GM12873 (cell line): ENCODE measurements at regions not wholly inside any gene's neighbourhood (a gene's known extent, or its start where the extent isn't known, plus 50 kb on each side); places are given as distances from the start of the nearest gene placed in this dataset.

Experiments
- TF ChIP-seq, protein P1 (sequence below): IDR thresholded peaks from 2 replicates; pipeline ENCODE4 v1.5.1; 2012; ENCODE audit warnings: low read depth, mild to moderate bottlenecking, moderate library complexity, low read length, control low read depth; ENCODE audit not compliant: insufficient read depth; ENCODE audit errors: missing control alignments

DNA sequence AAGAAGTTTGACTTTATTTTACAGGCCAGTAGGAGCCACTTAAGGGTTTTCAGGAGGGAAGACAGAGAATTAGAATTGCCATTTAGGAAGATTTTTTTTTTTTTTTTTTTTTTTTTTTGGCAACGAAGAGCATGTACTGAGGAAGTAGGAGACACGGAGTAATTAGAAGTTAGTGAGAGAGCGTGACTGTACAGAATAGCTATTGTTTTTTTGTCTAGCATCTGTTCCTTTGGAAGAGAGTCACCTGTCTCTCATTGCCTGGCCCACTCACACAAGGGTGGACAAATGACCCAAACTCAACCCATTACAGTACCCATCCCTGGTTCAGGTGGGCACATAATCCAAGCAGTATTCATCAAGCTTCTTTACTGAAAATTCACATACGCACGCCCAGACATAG lies 166.7 kb downstream of the LACC1 start:
- TF ChIP-seq, protein P1, sequence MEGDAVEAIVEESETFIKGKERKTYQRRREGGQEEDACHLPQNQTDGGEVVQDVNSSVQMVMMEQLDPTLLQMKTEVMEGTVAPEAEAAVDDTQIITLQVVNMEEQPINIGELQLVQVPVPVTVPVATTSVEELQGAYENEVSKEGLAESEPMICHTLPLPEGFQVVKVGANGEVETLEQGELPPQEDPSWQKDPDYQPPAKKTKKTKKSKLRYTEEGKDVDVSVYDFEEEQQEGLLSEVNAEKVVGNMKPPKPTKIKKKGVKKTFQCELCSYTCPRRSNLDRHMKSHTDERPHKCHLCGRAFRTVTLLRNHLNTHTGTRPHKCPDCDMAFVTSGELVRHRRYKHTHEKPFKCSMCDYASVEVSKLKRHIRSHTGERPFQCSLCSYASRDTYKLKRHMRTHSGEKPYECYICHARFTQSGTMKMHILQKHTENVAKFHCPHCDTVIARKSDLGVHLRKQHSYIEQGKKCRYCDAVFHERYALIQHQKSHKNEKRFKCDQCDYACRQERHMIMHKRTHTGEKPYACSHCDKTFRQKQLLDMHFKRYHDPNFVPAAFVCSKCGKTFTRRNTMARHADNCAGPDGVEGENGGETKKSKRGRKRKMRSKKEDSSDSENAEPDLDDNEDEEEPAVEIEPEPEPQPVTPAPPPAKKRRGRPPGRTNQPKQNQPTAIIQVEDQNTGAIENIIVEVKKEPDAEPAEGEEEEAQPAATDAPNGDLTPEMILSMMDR = no peak

DNA sequence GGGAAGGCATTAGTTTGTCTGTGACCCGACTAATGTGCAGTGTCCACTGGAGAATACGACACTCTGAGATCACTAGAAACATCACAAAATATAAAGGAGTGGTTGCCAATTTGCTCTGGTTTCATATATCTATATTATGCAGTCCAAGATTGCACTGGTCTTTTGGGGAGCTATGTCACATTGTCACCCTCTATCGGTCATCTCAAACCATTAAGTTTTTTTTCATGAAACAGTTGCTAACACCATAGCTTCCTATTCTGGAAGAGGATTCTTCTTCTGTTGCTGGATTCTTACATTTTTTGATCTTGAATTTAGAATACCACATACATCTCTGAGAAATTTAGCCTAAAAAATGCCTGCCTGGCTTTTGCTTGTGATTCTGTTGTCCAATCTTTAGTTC lies 168.6 kb downstream of the LACC1 start:
- TF ChIP-seq, protein P1 = no peak

GRCh38 chr13:44049081-44049945 lies 169.6 kb downstream of the LACC1 start:
- TF ChIP-seq, protein P1 = no peak

- TF ChIP-seq, protein P1 = peak; percentile 44
Measured at GRCh38 chr13:44050450-44051063, 170.9 kb downstream of the LACC1 start.

DNA sequence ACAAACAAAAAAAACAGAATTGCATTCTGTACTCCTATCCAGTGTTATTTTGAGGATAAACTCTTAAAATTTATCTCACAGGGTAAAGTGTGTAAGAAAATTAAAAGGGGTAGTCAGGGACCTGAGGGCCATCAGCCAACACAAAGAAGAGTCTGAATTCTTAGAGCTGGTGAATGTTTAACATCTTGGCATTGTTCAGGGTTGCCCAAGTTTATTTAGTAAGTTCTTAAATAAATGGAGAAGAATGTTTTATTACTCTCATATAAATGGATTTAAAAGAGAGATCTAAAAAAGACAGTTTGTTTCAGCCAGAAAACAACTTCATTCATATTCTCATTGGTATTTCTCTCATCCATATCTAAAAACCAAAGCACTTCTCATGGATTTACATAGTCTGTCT lies 171.7 kb downstream of the LACC1 start:
- TF ChIP-seq, protein P1 = no peak

DNA sequence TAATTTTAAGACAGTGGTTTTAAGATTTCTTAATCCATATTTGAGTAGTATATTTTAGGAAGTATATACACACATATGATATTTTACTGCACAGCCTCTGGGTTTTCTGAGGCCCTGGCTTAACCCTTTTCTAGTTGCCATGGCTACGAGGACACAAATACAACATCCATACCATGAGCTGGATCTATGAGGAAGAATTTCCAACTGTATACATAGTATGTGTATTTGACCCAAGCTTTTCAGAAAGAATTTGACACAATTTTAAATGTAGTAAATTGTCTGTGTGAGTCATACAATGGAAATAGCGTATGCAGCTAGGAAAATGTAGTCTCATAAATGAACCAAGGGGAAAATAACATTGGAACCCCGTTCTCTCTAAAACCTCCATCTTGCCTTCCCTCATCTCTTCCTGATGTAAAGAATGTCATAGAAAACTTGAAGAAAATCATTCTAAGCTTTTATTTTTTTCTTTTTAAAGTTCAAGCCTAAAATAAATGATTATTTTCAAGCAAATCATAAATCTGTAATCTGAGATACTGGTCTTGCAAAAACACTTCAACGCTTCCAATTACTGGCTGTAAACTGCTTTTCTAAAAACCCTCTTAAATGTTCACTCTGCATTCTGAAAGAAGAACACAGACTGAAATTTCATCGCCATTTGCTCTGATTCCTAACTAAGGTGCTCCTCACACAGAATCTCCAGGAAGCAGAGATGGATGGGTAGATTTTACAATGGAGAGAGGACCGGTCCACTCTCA lies 172.4 kb downstream of the LACC1 start:
- TF ChIP-seq, protein P1 = no peak

- TF ChIP-seq, protein P1 = no peak
Measured at GRCh38 chr13:44052780-44053184, 173.1 kb downstream of the LACC1 start.
